Hepatocyte (in vitro differentiated cells): ENCODE measurements at regions not wholly inside any gene's neighbourhood (a gene's known extent, or its start where the extent isn't known, plus 50 kb on each side); places are given as distances from the start of the nearest gene placed in this dataset.

Source experiments
- CTCF ChIP-seq: fragments of 200-600 bp; sonication (generic); IDR thresholded peaks from 2 replicates; pipeline ENCODE4 v1.5.1; 2016; ENCODE audit warnings: antibody characterized with exemption, mild to moderate bottlenecking; ENCODE audit not compliant: poor library complexity
- EZH2 ChIP-seq: fragments of 200-600 bp; sonication (generic); IDR thresholded peaks from 2 replicates; pipeline ENCODE4 v1.6.1; 2016; ENCODE audit warnings: antibody characterized with exemption, mild to moderate bottlenecking, borderline replicate concordance

- TF ChIP-seq CTCF: no peak
- TF ChIP-seq EZH2: no peak
These were observed 772.0 kb upstream of the CCDC179 start for GRCh38 chr11:23632293-23632692.
